ENCODE measurements at regions not wholly inside any gene's neighbourhood (a gene's known extent, or its start where the extent isn't known, plus 50 kb on each side); places are given as distances from the start of the nearest gene placed in this dataset.
A peak's percentile ranks its signal among the peaks of the same experiment; 100 is the strongest.

DNA sequence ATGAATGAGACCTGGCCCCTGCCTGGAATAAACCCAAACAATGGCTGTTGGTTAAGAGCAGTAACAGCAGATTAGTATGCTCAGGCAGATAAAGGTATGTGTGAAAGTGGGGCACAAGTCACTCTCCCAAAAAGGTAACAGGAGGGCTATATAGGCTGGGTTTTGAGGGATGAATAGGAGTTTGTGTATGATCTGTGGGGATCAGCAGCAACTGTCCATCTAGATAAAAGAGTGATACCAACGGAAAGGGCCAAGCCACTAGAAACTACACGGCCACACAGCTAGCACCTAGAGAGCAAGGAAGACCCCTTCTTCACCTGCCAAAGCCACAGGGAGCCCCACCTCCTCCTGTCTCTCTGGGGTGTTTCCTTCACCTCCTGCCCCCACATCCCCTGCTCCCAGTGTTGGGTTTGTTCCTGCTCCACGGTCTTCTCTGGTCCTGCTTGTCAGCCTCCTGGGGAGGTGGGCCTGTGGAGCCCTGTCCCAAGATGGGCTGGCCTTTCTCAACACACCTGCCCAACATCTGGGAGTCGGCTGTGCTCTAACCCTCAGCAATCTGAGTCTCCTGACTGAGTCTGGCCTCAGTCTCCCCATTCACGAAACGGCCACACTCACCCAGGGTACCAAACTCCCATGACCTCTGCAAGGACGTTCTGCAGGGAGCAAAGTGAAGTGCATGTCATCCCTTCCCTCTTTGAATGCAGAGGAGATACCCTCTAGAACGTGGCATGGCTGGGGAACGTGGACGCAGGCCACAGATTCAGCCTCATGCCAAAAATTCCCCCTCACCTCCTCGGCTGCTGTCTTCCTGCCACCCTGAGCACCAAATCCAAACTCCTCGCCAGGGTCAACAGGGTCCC is 108.2 kb downstream of the NCOR2 start:
- no peak for DNase-seq (ENCODE audit: low spot score)

DNA sequence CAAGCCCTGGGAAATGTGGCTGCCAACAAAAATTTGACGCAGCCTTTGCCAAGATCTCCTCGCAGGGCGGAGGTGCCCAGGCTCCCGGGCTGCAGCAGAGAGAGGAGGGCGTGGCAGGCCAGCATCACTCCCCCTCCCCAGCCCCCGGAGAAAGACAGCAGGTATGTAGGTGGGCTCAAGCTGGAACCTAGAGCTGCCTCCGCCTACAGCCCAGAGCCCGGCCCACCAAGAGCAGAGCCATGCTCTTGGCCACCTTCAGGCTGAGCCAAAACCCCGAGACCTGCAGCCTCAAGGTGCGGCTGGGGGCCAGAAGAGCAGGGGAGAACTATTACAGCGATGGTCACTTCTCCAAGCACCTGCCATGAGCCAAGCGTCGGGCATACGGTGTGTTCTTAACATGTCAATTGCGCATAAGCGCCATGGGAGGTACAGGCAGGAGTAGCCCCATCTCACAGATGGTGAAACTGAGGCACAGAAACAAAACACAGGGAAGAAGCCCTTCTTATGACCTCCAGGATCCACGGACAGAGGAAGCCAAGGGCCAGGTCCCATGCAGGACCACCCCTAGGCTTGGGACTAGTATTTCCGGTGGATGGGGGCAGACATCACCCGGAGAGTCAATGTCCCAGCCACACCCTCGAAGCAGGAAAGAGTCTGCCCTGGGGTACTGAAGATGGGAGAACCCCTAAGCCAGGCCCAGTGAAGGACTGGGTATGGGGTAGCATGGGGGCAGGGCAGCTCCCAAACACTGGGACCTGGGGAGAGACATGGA is 109.0 kb downstream of the NCOR2 start:
- DNase-seq (ENCODE audit: low spot score): no peak

DNA sequence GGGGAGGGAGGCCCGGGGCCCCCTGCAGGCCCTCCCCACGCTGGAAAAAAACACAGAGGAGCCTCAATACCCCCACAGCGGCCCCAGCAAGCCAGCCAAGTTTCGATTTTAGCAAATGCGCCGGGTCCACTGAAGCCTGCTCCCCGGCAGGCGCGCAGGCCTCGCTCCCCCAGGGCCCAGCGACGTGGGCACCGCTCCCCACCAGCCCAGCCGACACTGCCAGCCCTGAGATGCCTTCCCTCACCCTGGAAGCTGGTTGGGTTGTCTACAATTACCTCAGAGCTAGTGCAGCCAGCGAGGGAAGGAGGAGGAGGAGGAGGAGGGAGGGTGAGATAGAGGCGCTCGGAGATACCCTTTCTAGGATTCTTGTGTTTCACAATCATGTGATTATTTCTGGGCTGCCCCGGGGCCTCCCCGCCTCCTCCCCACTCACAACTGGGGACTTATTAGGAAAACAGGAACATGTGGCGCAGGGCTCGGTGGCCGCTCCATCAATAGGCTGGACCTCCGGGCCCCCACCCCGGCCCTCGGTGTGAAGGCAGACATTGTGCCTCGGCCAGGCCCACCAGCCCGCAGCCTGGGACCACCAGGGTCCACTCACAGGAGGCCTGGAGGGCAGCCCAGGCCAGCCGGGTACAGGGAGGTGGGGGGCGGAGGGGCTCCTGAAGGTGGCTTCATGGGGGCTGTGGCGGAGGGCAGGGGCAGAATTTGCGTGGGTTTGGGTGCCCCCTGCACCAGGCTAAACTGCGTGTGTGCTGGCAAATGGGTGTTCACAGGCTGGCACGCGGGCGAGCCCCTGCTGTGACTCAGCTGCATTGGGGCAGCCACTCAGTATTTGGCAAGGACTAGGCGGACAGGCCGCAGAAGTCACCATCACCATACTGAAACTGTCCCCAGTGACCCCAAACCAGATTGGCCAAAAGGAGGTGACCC is 109.9 kb downstream of the NCOR2 start:
- no peak for DNase-seq (ENCODE audit: low spot score)

DNA sequence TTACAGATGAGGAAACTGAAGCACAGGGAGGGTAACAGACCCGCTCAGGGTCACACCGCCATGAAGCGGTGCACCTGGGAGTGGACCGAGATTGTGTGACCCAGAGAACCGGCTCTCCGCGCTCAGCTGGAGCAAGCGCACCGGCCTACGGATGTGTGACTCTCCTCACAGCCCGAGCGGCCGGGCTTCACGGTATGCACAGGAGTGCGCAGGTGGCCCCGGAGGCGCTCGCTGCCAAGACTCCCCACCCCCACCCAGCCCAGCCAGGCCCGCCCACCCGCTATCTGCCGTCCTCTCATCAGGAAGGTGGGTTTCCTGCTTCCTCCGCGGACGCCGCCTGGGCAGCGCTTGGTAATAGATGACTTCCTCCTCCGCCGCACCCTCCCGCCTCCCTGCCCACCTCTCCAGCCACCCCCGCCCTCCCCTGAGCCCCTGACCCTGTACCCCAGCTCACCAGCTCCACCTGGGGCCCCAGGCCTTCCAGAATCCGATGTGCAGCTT is 110.7 kb downstream of the NCOR2 start:
- no peak for DNase-seq (ENCODE audit: low spot score)

DNA sequence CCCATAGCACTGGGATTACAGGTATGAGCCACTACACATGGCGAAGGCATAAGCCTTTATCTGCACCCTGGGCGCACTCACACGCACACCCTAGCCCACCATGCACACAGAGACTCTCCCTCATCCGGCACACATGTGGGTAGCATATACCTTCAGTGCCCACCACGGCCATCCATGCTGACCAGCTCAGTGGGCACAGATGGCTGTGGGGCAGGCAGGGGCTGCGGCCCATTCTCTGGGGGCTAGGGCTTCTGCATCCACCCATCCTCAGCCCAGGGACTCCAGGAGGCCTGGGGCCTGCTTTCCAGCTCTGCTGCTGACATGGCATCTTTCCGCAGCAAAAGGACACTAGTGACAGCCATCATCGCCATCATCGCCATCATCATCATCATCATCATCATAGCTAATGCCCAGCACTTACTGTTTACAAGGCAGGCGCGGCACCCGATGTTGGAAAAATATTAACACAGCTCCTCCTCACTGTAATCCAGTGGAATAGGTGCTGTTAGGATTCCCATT is 111.2 kb downstream of the NCOR2 start:
- no peak for DNase-seq (ENCODE audit: low spot score)

DNA sequence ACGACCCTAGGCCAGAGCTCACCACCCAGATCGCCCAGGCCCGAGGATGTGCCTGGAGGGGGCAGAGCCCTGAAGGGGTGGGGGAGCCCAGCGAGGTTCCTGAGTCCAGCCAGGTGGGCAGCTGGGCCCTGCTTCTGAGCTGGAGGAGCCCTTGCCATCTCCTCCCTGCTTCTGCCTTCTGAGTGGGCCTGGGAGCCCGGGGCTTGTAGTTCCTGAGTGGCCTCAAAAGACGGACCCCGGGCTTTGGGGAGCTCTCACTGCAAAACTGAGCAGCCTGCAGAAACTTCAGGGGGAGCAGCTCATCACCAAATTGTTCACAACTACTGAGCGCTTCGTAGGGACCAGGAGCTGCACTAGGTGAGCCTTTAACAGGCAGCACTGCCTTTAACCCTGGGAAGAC is 112.1 kb downstream of the NCOR2 start:
- no peak for DNase-seq (ENCODE audit: low spot score)

DNA sequence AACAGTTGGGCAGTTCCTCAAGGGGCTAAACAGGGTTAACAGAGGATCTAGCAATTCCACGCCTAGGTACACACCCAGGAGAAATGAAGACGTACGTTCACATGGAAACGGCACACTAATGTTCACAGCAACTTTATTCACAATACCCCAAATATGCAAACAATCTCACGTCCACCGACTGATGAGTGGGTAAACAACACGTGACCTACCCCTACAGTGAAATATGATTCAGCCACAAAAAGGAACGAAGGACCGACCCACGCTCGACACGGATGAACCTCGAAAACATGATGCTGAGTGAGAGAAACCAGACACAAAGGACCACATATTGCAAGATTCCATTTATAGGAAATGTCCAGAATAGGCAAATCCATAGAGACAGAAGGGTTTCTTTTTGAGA is 112.7 kb downstream of the NCOR2 start:
- no peak for DNase-seq (ENCODE audit: low spot score)

DNA sequence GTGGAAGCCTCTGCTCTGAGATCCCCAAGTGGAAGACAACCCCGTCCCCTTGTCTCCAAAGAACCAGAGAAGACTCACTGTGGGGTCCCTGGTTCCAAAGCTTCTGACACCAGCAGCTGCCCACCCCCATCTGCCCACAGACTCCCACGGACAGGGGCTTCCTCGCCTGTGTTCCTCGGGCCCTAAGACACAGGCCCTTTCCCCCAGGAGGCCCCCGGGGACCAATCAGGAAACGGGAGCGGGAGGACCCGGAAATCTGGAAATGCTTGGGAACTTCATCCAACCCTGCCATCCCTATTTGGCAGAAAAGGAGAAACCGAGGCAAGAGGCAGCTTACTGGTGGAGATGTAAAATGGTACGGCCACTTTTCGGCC is 113.1 kb downstream of the NCOR2 start:
- no peak for DNase-seq (ENCODE audit: low spot score)

DNA sequence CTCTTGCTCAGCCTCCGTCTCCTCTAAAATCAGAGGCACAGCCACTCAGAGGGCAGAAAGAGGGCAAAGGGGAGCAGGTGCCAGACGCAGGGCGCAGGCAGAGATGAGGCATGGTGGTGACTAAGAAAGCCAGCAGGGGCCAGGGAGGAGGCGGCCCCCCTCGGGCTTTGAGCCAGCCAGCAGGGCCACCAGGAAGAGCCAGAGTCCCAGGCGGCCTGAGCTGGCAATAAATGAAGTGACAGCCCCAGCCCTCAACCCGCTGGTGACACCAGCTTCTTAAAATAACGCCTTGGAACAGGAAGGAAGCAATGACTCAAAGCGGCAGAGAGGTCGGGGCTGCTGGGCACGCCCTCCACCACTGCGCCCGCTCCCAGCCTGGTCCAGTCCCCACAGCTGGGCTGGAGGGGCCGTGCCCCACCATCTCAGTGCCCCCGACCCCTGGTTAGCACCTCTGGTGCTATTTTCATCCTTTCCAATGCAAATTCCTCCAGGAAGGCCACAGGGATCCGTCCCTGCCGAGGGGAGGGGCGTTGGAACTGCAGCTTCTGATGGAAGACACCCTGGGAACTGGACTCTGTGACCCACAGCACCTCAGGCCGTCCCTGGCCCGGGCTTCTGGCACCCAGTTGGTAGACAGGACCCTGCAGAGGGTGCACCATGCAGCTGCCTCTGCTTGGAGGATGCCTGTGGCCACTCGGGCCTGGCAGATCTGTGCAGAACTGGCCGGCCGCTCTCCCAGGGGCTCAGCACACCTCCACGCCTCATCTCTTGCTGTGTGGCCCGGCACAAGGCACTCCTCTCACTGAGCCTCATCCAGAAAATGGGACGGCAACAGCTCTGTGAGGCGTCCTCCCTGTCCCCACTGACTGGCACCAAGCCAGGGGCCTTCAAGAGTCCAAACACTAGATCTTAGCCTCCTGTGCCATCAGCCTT is 113.7 kb downstream of the NCOR2 start:
- DNase-seq (ENCODE audit: low spot score): peak; percentile 61

DNA sequence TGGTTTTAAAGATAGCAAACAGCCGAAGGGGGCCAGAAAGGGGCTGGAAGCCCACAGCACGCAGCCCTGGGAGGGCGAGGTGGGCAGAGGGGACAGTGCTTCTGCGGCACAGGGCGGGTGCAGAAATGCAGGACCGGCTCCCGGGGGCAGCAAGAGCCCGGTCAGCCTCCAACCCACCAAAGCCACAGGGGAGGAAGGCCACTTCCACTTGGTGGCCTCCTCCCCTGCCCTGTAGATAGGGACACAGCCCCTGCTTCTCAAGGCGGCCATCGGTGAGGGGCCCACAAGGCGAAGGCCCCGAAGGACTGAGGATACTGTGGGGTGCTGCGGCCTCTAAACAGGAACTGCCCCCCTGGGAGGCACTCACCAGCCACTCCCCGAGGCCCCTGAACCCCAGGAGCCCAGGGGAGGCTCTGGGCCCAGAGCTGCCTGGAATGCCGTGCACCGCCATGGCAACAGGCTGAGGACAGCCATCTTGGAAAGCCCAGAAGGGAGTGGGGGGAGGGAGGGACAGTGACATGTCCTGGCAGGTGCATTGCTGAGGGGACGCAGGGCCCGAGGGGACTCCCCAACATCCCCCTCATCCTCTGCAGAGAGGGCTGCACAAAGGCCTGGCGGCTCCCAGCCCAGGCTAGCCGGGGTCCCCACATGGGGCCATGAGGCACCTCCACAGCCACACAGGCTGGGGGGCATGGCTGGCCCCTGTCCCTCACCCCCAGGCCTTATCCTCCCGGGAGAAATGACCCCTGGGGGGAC is 114.7 kb downstream of the NCOR2 start:
- no peak for DNase-seq (ENCODE audit: low spot score)

DNA sequence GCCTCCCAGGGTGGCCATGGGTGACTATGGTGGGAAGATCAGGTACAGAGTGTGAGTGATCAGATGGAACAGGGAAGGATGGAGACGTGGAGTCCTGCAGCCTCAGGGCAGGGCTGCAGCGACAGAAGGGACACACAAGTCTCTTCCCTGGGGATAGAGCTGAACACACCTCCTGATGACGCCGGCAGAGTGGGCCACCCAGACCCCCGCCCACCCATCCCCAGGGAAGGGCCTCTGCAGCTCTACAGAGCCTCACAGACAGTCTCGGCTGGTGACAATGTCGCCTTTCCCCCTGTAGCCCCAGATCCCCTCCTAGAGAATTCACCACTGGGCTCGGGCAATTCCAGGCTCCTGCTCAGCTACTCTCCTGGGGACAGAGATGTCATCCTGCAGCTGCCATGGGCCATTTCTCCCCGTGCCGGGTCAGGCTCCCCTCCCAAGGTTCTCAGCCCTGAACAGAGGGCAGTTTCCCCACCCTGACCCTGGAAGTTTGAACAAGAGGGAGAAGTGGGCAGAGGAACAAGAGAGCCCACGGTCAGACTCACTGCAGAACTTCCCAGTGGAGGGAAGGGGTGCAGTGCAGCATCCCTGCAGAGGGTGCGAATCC is 115.7 kb downstream of the NCOR2 start:
- DNase-seq (ENCODE audit: low spot score): peak; percentile 91

DNA sequence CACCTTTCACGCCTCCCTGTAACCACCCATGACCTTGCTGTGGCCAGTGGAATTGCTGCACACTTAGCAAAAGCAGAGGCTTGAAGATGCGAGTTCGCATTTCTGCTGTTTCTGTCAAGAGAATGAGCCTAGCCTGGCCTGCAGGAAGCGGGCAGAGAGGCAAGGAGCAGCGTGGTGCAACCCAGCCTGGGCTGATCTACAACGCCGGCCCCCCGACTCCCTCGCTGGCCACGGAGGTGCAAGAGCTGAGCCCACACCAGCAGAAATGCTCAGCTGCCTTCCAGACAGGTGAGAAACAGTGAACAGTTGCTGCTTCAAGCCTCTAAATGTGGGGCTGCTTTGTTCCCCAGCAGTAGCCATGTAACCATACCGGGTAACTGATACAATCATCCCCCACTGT is 116.4 kb downstream of the NCOR2 start:
- no peak for DNase-seq (ENCODE audit: low spot score)

DNA sequence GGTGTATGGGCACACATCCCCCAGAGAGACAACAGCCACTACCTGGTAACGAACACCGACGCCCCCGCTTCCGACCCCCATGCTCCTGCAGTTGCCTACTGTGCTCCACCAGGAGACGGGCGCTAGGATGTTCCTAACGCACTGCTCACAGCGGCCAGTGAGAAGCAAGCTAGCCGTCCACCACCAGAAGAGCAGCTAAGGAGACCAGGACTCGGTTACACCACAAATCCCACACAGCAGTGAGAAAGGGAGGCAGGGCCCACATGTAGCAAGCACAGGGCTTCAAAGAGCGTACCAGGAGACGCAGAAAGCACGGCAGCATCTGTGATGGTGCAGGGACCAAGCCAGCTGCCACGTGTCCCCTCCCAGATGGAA is 117.0 kb downstream of the NCOR2 start:
- DNase-seq (ENCODE audit: low spot score): no peak

DNA sequence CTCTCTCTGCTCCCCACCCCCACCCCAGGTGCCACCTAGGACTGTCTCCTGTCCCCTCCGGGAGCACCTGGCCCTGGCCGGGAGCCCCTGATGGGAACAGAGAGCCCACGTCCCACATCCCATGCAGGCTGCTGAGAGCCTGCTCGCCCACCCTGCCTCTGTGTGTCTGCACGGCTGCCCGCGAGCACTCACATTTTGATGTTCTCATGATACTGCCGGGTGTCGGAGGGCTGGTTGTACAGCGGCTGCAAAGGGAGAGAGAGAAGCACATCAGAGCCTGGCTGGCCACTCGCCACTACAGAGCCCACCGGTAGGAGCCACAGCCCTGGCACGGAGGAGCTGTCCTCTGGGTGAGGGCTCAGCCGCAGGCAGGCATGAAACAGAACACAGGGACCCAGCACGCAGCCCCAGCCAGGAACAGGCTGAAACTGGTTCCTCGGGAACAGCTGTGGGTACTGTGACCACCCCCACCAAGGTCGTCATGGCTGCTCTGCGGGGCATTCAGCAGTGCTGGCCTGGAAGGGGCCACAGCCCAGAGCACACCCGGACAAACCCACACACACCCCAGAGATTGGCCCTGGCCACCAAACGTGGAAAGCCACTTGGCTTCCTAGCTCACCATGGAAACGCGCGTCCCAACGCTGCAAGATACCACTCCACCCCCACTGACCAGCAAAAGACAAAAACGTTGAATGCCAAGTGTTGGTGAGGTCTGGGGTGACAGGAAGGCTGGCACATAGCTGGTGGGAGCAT is 117.6 kb downstream of the NCOR2 start:
- DNase-seq (ENCODE audit: low spot score): no peak

DNA sequence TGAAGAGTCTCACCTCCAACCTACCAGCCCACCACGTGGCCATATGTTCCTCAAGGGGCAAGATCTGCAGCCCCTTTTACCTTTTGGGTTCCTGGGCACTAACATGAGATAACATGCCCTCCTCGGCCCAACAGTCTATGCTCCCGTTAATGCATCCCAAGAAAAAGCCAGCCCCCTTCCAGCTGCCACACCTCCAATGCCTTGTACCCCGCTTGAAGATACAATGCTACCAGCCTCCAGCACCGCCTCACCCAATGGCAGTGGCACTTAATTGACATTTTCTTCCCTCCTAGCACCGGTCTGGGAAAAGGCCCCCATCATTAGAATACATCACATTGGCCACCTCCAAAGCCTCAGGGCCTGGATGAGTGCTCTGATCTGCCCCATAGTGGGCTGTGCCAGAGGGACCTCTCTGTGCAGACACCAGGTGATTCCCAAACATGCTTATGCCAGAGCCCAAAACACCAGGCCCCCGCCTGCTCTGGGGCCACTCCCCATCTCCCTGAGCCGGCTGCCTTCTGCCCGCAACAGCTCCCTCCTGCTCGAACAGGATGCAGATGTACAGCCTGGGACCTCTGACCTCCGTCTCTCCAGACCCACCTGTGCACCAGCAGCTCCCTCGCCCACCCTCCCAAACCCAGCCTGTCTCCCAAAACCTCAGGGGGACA is 118.3 kb downstream of the NCOR2 start:
- DNase-seq (ENCODE audit: low spot score): no peak

DNA sequence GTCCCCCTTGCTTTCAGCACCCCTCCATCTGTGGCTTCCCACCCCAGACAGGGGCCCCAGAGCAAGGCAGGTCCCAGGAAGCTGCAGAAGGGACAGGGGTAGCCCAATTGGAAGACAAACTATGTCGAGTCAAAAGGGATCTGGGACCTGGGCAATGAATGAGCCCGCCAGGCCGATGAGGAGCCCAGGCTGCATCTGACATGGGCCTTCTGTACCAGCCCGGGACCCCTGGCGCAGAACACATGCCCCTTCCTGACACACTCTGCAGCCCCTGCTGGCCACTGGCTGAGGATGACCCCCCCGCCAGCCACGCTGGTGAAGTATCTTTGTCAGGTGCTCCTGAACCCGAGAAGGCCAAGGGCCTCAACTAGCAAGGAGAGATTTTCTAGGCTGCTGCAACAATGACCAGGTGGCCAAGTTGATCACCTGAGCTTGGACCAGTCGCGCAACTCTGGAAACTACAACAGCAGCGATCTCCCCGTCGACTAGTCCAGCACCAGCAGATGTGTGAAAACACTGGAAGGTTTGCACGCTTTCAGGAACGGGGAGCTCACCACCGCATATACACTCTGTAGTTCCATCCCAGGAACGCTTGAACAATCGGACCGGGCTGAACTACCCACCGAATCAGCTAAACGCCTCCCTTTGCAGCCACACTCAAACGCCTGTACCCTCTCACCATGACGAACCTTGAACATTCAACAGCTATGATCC is 119.0 kb downstream of the NCOR2 start:
- DNase-seq (ENCODE audit: low spot score): no peak

DNA sequence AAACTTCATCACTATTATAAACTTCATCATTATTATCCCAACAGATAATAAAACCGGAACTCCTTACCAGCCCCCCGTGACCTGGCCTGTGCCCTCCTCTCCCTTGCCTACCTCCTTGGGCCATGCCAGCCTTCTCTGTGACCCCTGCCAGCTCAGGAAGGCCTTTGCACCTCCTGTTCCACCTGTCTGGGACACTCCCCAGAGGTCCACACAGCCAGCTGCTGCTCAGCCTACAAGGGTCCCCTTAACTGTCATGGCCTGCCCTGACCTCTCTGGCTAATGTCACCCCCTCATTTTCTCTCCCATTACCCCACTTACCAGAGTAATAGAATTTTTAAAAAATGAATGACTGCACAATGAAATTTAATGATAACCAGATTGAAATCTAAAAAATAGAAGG is 121.0 kb downstream of the NCOR2 start:
- DNase-seq (ENCODE audit: low spot score): no peak

DNA sequence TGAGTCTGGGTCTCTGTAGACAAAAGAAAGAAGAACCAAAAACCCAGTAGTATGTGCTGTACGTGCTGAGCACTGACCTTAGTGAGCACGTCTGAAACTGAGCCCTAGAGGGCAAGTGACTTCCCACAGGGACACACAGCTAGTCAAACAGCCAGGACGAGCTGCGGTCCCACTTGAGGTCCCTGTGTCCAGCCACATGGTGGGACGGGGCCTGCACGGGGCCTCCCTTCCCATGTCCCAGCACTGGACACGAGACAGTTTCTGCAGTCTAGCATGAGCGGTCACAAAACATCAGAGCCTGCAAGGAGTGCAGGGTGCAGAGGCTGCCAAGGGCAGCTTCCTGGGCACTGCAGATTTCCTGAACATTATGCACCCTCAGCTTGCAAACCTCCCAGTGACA is 121.6 kb downstream of the NCOR2 start:
- no peak for DNase-seq (ENCODE audit: low spot score)

All from D341Med (cell line).